ENCODE measurements at regions not wholly inside any gene's neighbourhood (a gene's known extent, or its start where the extent isn't known, plus 50 kb on each side); places are given as distances from the start of the nearest gene placed in this dataset.

- DNase-seq = no peak
These were observed 147.0 kb upstream of the NECTIN1 start for GRCh38 chr11:119875841-119876600.

GRCh38 chr11:119874660-119875238 is 145.7 kb upstream of the NECTIN1 start:
- DNase-seq = no peak

- DNase-seq = no peak
These were observed 144.9 kb upstream of the NECTIN1 start for GRCh38 chr11:119873761-119874421.

- DNase-seq = no peak
These were observed 143.8 kb upstream of the NECTIN1 start for GRCh38 chr11:119872611-119873310.

- no peak for DNase-seq
These were observed 136.7 kb upstream of the NECTIN1 start for GRCh38 chr11:119865661-119866156.

GRCh38 chr11:119864836-119865235 is 135.8 kb upstream of the NECTIN1 start:
- DNase-seq = no peak

- DNase-seq = no peak
These were observed 135.0 kb upstream of the NECTIN1 start for GRCh38 chr11:119863851-119864601.

GRCh38 chr11:119863236-119863635 is 134.2 kb upstream of the NECTIN1 start:
- DNase-seq = no peak

GRCh38 chr11:119861160-119861559 is 132.2 kb upstream of the NECTIN1 start:
- no peak for DNase-seq

- DNase-seq = no peak
These were observed 131.6 kb upstream of the NECTIN1 start for GRCh38 chr11:119860561-119861094.

- no peak for DNase-seq
These were observed 130.7 kb upstream of the NECTIN1 start for GRCh38 chr11:119859684-119860083.

GRCh38 chr11:119858288-119858687 is 129.3 kb upstream of the NECTIN1 start:
- DNase-seq = no peak

GRCh38 chr11:119856681-119857485 is 127.9 kb upstream of the NECTIN1 start:
- DNase-seq = no peak

GRCh38 chr11:119855066-119855465 is 126.1 kb upstream of the NECTIN1 start:
- no peak for DNase-seq

GRCh38 chr11:119854521-119854920 is 125.5 kb upstream of the NECTIN1 start:
- no peak for DNase-seq

- DNase-seq = no peak
These were observed 124.8 kb upstream of the NECTIN1 start for GRCh38 chr11:119853581-119854360.

GRCh38 chr11:119852741-119853140 is 123.7 kb upstream of the NECTIN1 start:
- DNase-seq = no peak

GRCh38 chr11:119850822-119851409 is 121.9 kb upstream of the NECTIN1 start:
- no peak for DNase-seq

GRCh38 chr11:119849872-119850271 is 120.9 kb upstream of the NECTIN1 start:
- no peak for DNase-seq

GRCh38 chr11:119847853-119848252 is 118.9 kb upstream of the NECTIN1 start:
- no peak for DNase-seq
